ENCODE measurements at regions not wholly inside any gene's neighbourhood (a gene's known extent, or its start where the extent isn't known, plus 50 kb on each side); places are given as distances from the start of the nearest gene placed in this dataset.
"Not testable (repeated sequence)": the region's sequence is repeated elsewhere in the genome, so short reads cannot be mapped to it uniquely, and the experiment has no call there.

DNA sequence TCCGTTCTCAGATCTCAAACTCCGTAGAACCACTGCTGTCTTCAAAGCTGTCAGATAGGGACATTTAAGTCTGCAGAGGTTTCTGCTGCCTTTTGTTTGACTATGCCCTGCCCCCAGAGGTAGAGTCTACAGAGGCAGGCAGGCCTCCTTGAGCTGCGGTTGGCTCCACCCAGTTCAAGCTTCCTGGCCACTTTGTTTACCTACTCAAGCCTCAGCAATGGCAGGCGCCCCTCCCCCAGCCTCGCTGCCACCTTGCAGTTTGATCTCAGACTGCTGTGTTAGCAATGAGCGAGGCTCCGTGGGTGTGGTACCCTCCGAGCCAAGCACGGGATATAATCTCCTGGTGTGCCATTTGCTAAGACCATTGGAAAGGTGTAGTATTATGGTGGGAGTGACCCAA, 634.9 kb upstream of the SGO1 start:
- DNase-seq (ENCODE audit: low read depth), result not testable (repeated sequence)

DNA sequence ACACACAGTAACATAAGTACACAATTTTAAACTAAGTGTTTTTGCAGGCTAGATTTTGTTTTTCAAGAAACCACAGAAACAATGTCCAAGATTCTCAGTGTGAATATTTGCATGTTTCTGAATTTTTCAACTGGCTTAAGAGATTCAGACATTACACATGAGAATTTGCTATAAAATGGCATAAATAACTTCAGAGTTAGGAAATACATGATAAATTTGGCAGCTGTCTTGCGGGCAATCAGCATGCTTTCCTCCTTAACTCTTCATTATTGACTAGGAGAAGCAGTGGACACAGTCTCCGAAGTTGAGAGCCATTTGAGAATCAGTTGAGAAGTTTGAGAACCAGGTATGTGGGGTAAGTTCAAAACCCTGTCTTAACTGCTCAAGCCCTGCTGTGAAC, 625.6 kb upstream of the SGO1 start:
- no peak for DNase-seq (ENCODE audit: low read depth)

DNA sequence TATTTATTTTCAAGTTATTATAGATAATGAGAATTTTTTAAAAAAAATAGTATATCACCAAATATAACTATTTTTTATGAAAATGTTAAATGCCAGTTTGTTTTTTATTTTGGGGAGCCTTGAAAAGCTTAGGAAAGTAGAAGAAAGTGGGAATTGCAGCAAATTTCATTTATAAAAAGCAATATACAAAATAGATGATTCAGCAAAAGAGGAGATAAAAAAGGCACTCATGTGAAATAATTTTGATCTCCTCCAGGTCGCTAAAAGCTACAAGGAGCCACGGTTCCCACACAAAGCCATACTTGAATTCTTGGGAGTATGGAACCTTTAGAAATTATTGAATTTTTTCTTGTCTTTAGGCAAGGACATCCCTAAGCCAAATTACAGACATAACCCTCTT, 625.0 kb upstream of the SGO1 start:
- no peak for DNase-seq (ENCODE audit: low read depth)

DNA sequence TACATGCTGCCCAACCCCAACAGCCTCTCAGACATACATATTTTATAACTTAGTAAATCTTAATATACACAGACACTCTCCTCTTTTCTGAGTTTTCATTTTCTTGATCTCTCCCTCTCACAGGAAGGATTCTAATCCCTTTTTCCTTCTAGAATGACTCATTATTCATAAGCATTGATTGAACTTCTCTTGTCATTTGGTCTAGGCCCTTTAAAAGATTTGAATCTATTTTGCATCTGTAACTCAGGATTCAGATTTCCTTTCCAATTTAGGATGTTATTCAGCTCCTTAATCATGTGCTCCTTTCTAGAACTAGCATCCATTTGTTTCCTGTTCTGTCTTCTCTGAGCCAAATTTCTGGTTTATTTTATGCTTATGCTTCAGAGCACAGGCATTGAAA, 624.5 kb upstream of the SGO1 start:
- no peak for DNase-seq (ENCODE audit: low read depth)

DNA sequence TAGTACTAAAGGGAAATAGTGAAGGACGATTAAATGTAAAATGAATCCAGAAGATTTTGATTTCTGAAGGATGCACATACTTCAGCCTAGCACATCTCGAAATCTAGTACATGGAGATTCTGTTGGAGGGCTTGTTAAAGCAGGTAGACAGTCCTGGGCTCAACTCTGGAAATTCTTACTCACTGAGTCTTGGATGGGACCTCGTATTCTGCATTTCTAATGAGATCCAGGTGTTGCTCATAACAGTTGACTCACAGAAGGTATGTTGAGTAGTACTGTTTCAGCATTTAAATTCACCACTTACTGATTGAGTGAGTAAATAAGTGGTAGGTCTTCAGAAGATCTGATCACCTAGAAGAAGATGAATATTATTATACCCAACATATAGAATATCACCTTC, 623.4 kb upstream of the SGO1 start:
- no peak for DNase-seq (ENCODE audit: low read depth)

DNA sequence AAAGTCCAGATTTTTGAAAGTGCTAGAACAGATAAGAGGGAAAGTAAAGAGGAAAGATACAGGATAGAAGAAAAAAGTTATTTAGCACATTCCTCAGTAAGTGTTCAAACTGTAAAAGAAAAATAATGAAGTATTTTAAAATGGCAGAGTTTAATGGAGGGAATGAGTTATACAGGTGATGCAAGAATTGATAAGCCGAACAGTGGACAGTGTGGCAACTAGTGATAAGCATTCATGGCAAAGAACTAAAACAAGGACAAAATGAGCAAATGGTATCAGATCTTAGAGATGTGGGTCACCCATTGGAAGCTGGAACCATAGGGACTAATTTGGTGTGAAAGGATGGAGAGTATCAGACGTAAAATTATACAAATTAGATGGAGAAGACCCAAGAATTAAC, 622.9 kb upstream of the SGO1 start:
- no peak for DNase-seq (ENCODE audit: low read depth)

DNA sequence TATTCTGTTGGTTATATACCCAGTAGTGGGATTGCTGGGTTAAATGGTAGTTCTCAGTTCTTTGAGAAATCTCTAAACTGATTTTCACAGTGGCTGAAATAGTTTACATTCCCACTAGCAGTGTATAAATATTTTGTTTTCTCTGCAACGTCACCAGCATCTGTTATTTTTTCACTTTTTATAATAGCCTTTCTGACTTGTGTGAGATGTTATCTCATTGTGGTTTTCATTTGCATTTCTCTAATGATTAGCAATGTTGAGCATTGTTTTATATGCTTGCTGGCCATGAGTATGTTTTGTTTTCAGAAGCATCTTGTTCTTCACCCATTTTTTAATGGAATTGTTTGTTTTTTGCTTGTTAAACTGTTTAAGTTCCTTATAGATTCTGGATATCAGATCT, 612.7 kb upstream of the SGO1 start:
- no peak for DNase-seq (ENCODE audit: low read depth)

DNA sequence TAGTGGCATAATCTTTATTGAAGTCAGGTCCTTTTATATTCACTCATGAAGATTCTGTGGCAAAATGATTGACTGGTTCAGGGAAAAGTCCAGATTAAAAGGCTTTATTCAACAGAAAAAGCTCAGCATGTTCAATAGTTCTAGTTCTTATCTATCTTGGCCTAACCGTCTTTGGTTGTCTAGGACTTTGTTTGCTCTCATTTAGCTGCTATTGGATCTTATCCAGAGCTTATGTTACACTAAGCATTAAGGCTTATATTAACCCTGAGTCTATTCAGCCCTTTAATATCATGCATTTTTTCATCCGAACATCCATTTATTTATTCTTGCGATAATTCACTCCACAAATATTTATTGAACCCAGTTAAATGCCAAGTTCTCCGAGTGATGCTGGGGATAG, 601.0 kb upstream of the SGO1 start:
- DNase-seq (ENCODE audit: low read depth), result no peak

DNA sequence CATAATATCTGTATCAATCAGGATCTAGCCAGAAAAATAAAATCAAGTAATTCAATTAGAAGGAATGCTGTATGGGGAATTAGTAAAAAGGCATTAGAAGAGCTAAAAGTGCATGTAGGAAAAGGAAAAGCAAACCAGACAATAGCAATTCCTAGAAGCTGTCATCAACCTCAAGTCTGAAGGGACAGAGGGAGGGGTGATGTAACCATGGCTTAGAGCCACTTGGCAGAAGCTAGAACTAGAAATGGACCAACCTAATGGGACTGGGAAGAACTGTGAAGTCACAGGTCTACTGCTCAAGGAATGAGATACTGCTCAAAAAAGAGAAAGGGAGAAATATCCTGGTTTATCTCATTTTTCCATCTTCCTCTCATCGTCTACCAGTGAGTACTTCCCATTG, 590.7 kb upstream of the SGO1 start:
- DNase-seq (ENCODE audit: low read depth), result no peak

DNA sequence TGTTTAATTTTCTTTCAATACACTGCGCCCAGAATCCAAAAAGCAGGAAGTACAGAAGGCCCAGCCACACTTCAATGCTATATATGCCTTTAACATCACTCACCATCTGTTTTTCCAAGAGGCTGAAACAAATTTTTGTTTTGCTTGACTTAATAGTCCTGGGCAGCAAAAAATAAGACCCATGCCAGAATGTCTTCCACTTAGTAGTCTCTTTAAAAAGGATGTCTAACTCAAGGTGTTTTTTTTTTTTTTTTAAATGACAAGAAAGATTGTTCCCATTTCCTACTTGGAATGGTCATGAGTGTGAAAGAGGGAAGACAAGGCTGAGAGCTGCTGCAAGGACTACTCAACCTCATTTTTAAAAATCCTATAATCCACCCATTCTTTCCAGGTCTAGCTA, 590.3 kb upstream of the SGO1 start:
- DNase-seq (ENCODE audit: low read depth), result no peak

DNA sequence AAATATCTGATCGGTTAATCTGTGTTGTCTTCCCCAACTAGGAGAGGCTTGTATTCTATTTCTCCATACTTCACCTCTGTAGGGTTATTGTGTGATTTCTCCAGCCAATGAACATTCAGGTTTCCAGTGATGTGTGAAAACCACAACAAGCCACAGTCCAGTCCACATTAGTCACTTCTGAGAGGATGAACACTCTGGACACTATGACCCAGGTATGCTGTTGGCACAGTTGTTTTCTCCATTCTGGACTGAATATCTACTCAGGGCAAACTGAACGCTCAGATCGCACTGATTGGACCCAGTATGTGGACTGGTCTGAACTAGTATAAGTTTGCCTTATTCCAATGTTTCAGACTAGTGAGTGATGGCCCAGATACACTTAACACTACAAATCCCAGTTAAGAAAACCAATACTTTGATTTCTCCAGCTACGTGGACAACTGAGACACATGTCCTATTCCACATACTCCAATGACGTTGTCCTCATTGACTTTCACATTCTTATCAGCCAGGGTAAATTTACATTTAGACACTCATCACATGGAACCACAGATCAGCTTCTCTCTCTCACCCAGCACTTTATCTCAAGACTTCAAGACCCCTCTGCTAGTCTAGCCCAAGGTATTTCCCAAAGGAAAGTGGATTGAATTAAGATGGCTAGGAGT, 587.4 kb upstream of the SGO1 start:
- DNase-seq (ENCODE audit: low read depth), result no peak

DNA sequence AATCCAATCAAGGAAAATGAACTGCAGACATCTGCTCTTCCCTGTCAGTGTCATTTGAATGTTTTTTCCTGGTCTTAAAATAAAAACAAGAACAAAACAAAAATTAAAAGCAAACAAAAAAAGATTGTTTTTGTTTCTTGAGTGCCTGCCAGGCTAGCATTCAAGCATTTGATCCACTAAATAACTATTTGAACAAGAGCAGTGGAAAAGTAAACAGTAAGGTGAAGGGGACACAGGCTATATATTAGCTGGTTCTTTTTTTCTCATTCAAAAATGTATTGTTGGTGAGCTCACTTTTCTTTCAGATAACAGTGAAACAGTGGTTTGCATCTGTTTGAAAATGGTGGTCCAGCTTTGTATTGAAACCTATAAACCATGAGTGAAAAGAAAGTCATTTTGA, 586.9 kb upstream of the SGO1 start:
- DNase-seq (ENCODE audit: low read depth), result no peak

DNA sequence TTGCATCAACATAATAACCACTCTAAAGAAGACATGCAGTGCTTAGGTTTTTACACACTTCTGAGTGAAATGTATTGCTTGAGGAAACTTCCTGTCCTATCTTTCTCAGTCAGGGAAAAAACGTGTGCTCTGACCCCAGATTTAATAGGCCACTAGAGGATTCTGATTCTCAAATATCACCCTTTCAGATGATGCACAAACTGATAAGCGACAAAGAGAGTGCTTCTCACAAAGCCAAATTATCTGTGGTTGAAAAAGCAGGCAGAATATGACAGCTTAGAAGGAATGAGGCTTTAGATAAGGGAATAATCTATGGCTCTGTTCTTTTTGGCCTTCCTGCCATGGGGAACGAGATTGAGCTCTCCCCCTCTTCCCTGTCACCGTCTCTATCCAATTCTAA, 583.4 kb upstream of the SGO1 start:
- no peak for DNase-seq (ENCODE audit: low read depth)

DNA sequence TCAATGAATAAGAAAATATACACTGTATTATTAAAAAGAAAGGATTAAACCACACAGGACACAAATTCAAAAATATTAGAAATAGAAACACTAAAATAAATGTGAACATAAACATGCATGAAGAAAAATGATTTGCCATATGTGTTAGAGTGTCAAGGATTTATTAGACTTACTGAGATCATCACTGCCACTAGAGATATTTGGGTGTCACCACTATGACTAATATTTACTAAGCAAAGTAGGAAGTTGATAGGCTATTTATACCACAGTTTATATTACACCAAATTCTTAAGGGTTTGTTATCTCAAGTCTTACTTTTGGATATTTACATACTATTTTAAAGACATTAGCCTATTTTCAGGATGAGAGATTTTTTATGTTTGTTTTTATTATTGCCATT, 575.0 kb upstream of the SGO1 start:
- DNase-seq (ENCODE audit: low read depth), result no peak

DNA sequence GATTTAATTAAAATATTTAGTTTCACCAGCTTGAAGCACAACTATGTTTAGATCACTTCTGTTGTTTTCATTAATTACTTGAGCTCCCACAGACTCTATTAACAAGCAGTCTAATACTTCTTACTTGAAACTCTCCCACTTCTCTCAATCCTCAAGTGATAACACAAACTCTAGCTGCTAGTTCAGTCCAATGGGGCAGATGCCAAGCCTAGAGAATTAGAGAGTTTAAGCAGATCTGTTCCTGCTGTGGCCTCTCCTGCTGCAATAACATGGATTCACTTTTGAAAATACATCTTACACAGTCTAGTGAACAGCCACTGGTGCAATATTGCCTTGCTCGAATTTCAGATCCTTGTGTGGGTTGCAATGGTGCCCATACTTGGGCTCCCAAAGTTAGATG, 566.4 kb upstream of the SGO1 start:
- DNase-seq (ENCODE audit: low read depth), result no peak

DNA sequence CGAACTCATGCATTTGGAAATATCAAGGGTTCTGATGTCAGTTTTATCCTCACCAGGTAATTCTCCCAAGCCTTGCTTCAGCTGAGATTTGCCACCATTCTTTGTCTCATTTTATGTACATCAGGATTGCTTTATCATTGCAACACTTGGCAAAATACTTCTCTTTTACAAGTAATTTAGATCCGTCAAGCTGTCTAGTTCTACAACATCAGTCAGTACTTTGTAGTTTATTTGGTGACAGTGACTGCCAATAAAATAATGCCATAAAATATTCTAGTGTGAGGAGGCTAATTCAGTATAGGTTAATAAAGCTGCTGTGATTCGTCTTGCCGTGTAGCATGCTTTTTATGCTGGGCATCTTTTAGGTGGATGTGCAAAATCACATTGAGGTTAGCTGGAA, 565.3 kb upstream of the SGO1 start:
- no peak for DNase-seq (ENCODE audit: low read depth)

DNA sequence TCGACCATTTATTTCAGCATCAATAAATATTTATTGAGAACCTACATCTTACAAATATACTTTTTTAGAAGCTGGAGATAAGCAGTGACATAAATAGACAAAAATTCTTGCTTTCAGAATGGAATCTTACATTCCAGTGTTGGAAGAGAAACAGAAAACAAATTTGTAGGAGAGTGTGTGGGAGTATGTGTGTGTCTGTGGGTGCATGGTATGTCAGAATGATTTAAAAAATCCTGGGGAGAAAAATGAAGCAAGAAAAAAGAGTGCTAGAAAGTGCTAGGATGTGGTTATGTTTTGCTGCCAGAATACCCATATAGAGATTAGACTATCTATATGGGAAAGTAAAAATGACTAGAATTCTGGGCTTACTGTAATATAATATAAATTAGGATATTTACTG, 561.7 kb upstream of the SGO1 start:
- no peak for DNase-seq (ENCODE audit: low read depth)

DNA sequence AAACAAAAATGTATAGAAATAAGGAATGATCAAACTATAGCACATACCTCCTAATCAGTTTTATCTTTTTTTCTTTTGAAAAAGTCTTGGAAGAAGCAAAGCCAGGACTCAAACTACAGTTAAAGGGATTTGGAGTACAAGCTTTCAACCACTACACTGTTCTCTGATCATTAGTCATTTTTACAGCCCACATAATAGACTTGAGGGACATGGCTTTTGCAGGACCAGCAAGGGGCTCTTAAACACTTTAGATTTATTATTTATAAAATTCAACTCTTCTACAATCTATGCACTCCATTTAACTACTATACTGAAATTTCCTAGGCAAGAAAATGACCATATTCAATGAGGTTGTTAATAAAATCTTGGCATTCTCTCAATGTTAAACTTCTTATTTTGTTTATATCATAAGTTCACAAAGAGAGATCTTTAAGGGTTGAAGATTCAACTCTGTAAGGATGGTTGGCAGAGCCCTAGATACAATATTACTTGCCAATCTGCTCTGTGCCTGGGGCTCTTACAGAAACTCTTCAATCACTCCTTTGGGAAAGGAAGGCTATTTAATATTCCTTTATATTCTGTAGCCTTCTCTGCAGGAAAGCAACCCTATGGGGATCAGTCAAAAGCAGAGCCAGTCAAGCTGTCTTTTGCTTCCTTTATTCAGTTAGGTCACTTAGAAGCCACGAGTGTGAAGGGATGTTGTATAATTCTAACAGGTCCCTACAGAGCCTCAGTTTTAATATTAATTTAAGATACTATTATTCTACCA, 557.7 kb upstream of the SGO1 start:
- no peak for DNase-seq (ENCODE audit: low read depth)

DNA sequence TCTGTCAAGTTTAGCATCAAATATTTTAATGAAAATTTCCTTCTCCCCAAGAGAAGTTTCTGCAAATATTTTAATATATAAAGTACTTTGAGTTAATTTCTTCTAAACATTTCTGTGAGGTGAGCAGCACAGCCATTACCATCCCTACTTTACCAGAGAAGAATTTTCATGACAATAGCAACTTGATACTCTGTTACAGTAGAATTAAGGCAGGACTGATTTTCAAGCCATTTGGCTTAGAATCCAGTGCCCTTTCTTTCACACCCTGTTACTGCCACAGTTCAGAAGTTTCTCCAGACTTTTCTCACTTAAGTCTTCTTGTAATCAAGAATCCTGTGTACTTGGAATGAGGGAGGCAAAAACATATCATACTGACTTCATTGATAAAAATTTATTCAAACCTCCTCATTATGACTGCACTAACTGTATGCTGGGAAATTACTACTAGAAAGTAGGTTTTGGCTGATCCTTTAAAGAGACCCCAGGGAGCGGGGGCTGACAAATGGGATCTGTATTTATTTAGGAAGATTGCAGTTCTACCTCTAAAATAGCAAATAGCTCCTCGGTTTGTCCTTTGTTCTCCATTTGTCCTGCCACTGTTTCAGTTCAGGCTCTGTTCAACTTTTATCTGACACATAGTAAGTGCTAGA, 557.0 kb upstream of the SGO1 start:
- no peak for DNase-seq (ENCODE audit: low read depth)

DNA sequence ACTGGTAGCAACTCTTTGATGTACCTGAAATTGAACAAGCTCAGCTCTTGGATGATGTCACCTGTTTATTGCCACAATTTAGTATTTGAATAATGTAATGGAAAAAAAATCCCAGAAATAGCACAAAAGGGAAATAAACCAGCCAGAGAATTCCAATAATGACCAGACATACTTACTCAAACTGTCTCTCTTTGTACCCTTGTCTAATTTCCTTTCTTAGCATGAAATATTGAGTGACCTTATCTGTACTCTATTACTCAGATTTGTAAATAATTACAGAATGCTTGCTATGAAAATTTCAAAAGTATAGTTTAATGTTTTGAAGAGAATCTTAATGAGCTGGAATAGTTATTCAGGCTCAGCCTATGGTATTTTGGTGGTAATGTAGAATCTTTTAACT, 555.4 kb upstream of the SGO1 start:
- DNase-seq (ENCODE audit: low read depth), result no peak

DNA sequence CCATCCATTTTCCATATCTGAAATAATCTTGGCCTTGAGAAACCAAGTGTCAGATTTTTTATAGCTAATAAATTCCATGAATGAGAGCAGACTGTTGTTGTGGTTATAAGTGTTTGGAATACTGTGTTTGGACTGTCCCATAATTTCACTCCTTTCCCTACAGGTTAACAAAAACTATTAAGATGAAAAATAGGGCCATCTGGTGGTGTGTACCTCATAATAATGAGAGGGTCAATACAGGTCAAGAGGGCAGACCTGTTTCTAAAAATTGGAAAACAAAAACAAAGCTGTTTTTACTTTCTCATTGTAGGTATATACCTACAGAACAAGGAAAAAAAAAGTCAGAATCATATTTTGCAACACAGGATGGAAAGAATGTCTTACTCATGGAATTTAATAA, 553.8 kb upstream of the SGO1 start:
- no peak for DNase-seq (ENCODE audit: low read depth)

DNA sequence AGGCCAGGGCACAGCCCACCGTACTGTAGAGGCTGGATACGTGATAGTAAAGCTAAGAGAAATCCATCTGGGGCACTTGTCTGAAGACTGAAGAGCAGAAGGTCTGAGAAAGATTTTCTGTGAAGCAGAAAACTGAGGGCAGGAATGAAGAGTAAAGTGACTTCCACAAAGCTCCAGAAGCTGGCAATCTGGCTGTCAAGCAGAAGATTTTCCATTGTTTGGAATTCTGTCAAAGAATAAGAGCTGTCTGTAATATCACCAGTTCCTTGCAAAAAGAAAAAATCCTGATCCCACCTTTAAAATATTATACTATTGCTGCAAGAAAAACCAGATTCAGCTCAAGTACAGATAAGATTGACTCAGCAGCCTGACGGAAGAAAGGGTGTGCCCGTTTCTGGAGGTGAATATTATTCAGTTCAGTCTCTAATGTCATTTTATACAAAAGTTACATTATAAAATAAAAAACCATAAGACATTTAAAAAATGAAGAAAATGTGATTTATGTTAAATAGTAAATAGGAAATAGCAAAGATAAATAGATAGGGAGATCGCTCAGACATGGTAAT, 550.4 kb upstream of the SGO1 start:
- DNase-seq (ENCODE audit: low read depth), result no peak

DNA sequence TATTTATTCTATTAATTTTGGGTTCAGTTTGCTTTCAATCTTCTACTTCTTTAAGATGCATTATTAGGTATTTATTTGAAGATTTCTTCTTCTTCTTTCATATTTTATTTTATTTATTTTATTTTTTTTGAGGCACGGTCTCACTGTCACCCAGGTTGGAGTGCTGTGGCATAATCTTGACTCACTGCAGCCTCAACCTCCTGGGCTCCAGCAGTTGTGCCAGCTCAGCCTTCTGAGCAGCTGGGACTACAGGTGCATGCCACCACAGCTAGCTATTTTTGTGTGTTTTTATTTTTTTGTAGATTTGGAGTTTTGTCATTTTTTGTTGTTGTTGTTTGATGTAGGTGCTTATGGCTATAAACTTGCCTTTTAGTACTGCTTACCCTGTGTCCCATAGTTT, 543.2 kb upstream of the SGO1 start:
- DNase-seq (ENCODE audit: low read depth), result no peak
